CD4-positive, alpha-beta T cell treated with Interleukin-17A for 4 hours (primary cell): ENCODE measurements at regions not wholly inside any gene's neighbourhood (a gene's known extent, or its start where the extent isn't known, plus 50 kb on each side); places are given as distances from the start of the nearest gene placed in this dataset.
"Not testable (repeated sequence)": the region's sequence is repeated elsewhere in the genome, so short reads cannot be mapped to it uniquely, and the experiment has no call there.

Experiments
- DNase-seq: peaks from one replicate; pipeline ENCODE4 v3.0.0-alpha.2; 2020; ENCODE audit warnings: mixed read lengths

GRCh38 chrX:109782994-109783700 is 50.1 kb upstream of the ACSL4 start:
- no peak for DNase-seq

- DNase-seq, result no peak
Observed at GRCh38 chrX:109783701-109784079, 50.6 kb upstream of the ACSL4 start.

GRCh38 chrX:109785053-109785452 is 52.0 kb upstream of the ACSL4 start:
- no peak for DNase-seq

- DNase-seq, result not testable (repeated sequence)
Observed at GRCh38 chrX:109790511-109790910, 57.5 kb upstream of the ACSL4 start.

GRCh38 chrX:109793191-109793590 is 60.1 kb upstream of the ACSL4 start:
- no peak for DNase-seq

GRCh38 chrX:109795682-109796081 is 62.6 kb upstream of the ACSL4 start:
- no peak for DNase-seq

- DNase-seq, result no peak
Observed at GRCh38 chrX:109797311-109797975, 64.4 kb upstream of the ACSL4 start.

- DNase-seq, result no peak
Observed at GRCh38 chrX:109812236-109812635, 79.2 kb upstream of the ACSL4 start.

- no peak for DNase-seq
Observed at GRCh38 chrX:109813236-109813635, 80.2 kb upstream of the ACSL4 start.

- DNase-seq, result no peak
Observed at GRCh38 chrX:109818976-109819375, 85.9 kb upstream of the ACSL4 start.

GRCh38 chrX:109822861-109823260 is 89.8 kb upstream of the ACSL4 start:
- no peak for DNase-seq

GRCh38 chrX:109826954-109827708 is 94.1 kb upstream of the ACSL4 start:
- no peak for DNase-seq

- DNase-seq, result no peak
Observed at GRCh38 chrX:109827772-109828171, 94.7 kb upstream of the ACSL4 start.

GRCh38 chrX:109830157-109830703 is 97.2 kb upstream of the ACSL4 start:
- no peak for DNase-seq

GRCh38 chrX:109830704-109831206 is 97.7 kb upstream of the ACSL4 start:
- DNase-seq, result no peak

- DNase-seq, result no peak
Observed at GRCh38 chrX:109831326-109831985, 98.4 kb upstream of the ACSL4 start.

GRCh38 chrX:109839694-109840567 is 106.9 kb upstream of the ACSL4 start:
- DNase-seq, result no peak

- no peak for DNase-seq
Observed at GRCh38 chrX:109840585-109840984, 107.5 kb upstream of the ACSL4 start.

GRCh38 chrX:109841257-109841656 is 108.2 kb upstream of the ACSL4 start:
- no peak for DNase-seq

GRCh38 chrX:109841869-109842579 is 109.0 kb upstream of the ACSL4 start:
- DNase-seq, result no peak

- DNase-seq, result no peak
Observed at GRCh38 chrX:109842611-109843010, 109.6 kb upstream of the ACSL4 start.
